SK-N-SH treated with all-trans-retinoic acid at 6 μM for 48 hours (cell line): ENCODE measurements at regions not wholly inside any gene's neighbourhood (a gene's known extent, or its start where the extent isn't known, plus 50 kb on each side); places are given as distances from the start of the nearest gene placed in this dataset.

Experiments
- ATAC-seq: fragments of 200-7000 bp; cut with Tn5 transposase; 3 replicates; pipeline ENCODE4 v1.9.1; 2020; ENCODE audit warnings: mild to moderate bottlenecking, moderate library complexity
- ARNTL ChIP-seq: fragments of 450-650 bp; formaldehyde crosslinking; IDR thresholded peaks from 2 replicates; pipeline ENCODE4 v1.5.0; 2020; ENCODE audit warnings: low read depth, mild to moderate bottlenecking, moderate library complexity, borderline replicate concordance
- BACH2 ChIP-seq: fragments of 250-450 bp; sonication (Bioruptor Pico); IDR thresholded peaks from 2 replicates; pipeline ENCODE4 v1.9.0; 2021; ENCODE audit warnings: mild to moderate bottlenecking, borderline replicate concordance
- CREB5 ChIP-seq: fragments of 250-450 bp; sonication (Bioruptor Pico); IDR thresholded peaks from 2 replicates; pipeline ENCODE4 v1.5.1; 2020; ENCODE audit warnings: low read depth, mild to moderate bottlenecking, moderate library complexity
- CSDC2 ChIP-seq: fragments of 250-450 bp; sonication (Bioruptor Pico); IDR thresholded peaks from 2 replicates; pipeline ENCODE4 v1.5.0; 2020; ENCODE audit warnings: mild to moderate bottlenecking, moderate library complexity
- ESRRG ChIP-seq: fragments of 250-450 bp; sonication (Bioruptor Pico); IDR thresholded peaks from 2 replicates; pipeline ENCODE4 v1.6.1; 2021; ENCODE audit warnings: mild to moderate bottlenecking
- GLIS3 ChIP-seq: fragments of 250-450 bp; sonication (Bioruptor Pico); IDR thresholded peaks from 2 replicates; pipeline ENCODE4 v1.5.0; 2020; ENCODE audit warnings: mild to moderate bottlenecking, moderate library complexity
- ISL1 ChIP-seq: fragments of 250-450 bp; sonication (Bioruptor Pico); IDR thresholded peaks from 2 replicates; pipeline ENCODE4 v2.1.2; 2022; ENCODE audit warnings: mild to moderate bottlenecking, moderate library complexity
- PATZ1 ChIP-seq: fragments of 250-450 bp; sonication (Bioruptor Pico); IDR thresholded peaks from 2 replicates; pipeline ENCODE4 v1.8.0; 2020; ENCODE audit warnings: mild to moderate bottlenecking, moderate library complexity, borderline replicate concordance
- PPARA ChIP-seq: fragments of 250-450 bp; sonication (Bioruptor Pico); IDR thresholded peaks from 2 replicates; pipeline ENCODE4 v1.5.0; 2020; ENCODE audit warnings: mild to moderate bottlenecking, borderline replicate concordance
- RARB ChIP-seq: fragments of 250-450 bp; sonication (Bioruptor Pico); IDR thresholded peaks from 2 replicates; pipeline ENCODE4 v1.8.0; 2021; ENCODE audit warnings: mild to moderate bottlenecking, moderate library complexity
- SNAI2 ChIP-seq: fragments of 250-450 bp; sonication (Bioruptor Pico); IDR thresholded peaks from 2 replicates; pipeline ENCODE4 v1.5.0; 2020; ENCODE audit warnings: mild to moderate bottlenecking, moderate library complexity
- TCF4 ChIP-seq: fragments of 250-450 bp; sonication (Bioruptor Pico); IDR thresholded peaks from 2 replicates; pipeline ENCODE4 v1.8.0; 2021; ENCODE audit warnings: mild to moderate bottlenecking, moderate library complexity, borderline replicate concordance
- TOX ChIP-seq: fragments of 250-450 bp; sonication (Bioruptor Pico); IDR thresholded peaks from 2 replicates; pipeline ENCODE4 v1.8.0; 2021; ENCODE audit warnings: mild to moderate bottlenecking, moderate library complexity, borderline replicate concordance
- ZC3H10 ChIP-seq: fragments of 250-450 bp; sonication (Bioruptor Pico); IDR thresholded peaks from 2 replicates; pipeline ENCODE4 v1.5.1; 2021; ENCODE audit warnings: mild to moderate bottlenecking, moderate library complexity
- ZFP3 ChIP-seq: fragments of 250-450 bp; sonication (Bioruptor Pico); IDR thresholded peaks from 2 replicates; pipeline ENCODE4 v1.5.0; 2020; ENCODE audit warnings: mild to moderate bottlenecking, moderate library complexity
- ZFP30 ChIP-seq: fragments of 450-650 bp; formaldehyde crosslinking; IDR thresholded peaks from 2 replicates; pipeline ENCODE4 v1.5.0; 2022; ENCODE audit warnings: mild to moderate bottlenecking, moderate library complexity
- ZNF565 ChIP-seq: fragments of 450-650 bp; formaldehyde crosslinking; conservative IDR thresholded peaks from 2 replicates; pipeline ENCODE4 v1.5.0; 2020; ENCODE audit warnings: low read depth, mild to moderate bottlenecking, moderate library complexity
- ZNF70 ChIP-seq: fragments of 450-650 bp; formaldehyde crosslinking; IDR thresholded peaks from 2 replicates; pipeline ENCODE4 v1.5.0; 2020; ENCODE audit warnings: mild to moderate bottlenecking, moderate library complexity
- TF ChIP-seq, protein P1 (sequence below): fragments of 250-450 bp; sonication (Bioruptor Pico); IDR thresholded peaks from 2 replicates; pipeline ENCODE4 v1.8.0; 2021; ENCODE audit warnings: low read depth, mild to moderate bottlenecking, moderate library complexity, borderline replicate concordance

GRCh38 chr7:114138587-114138986, 219.8 kb upstream of the PPP1R3A start:
- TF ChIP-seq RARB (CRISPR knock-in tag): no peak
- TF ChIP-seq CSDC2 (CRISPR knock-in tag): no peak
- TF ChIP-seq CREB5 (CRISPR knock-in tag): no peak
- TF ChIP-seq ESRRG (CRISPR knock-in tag): no peak
- no peak for TF ChIP-seq PATZ1 (CRISPR knock-in tag)
- no peak for TF ChIP-seq ZFP30 (CRISPR knock-in tag)
- no peak for TF ChIP-seq ZNF565
- TF ChIP-seq BACH2: no peak
- TF ChIP-seq ZC3H10 (CRISPR knock-in tag): no peak
- no peak for TF ChIP-seq GLIS3
- TF ChIP-seq TOX: no peak
- ATAC-seq: no peak

- TF ChIP-seq CREB5 (CRISPR knock-in tag) (no peak), ARNTL (CRISPR knock-in tag) (no peak), TOX (no peak), ZNF70 (CRISPR knock-in tag) (no peak), TCF4 (CRISPR knock-in tag) (no peak), ZFP30 (CRISPR knock-in tag) (no peak), ZNF565 (no peak), PATZ1 (CRISPR knock-in tag) (no peak), BACH2 (no peak), CSDC2 (CRISPR knock-in tag) (no peak), PPARA (no peak), ZC3H10 (CRISPR knock-in tag) (no peak), GLIS3 (no peak), ISL1 (CRISPR knock-in tag) (no peak), RARB (CRISPR knock-in tag) (no peak)
- TF ChIP-seq, protein P1, sequence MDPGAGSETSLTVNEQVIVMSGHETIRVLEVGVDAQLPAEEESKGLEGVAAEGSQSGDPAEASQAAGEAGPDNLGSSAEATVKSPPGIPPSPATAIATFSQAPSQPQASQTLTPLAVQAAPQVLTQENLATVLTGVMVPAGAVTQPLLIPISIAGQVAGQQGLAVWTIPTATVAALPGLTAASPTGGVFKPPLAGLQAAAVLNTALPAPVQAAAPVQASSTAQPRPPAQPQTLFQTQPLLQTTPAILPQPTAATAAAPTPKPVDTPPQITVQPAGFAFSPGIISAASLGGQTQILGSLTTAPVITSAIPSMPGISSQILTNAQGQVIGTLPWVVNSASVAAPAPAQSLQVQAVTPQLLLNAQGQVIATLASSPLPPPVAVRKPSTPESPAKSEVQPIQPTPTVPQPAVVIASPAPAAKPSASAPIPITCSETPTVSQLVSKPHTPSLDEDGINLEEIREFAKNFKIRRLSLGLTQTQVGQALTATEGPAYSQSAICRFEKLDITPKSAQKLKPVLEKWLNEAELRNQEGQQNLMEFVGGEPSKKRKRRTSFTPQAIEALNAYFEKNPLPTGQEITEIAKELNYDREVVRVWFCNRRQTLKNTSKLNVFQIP (CRISPR knock-in tag): no peak
- no peak for ATAC-seq
Measured at GRCh38 chr7:114133717-114134116, 214.9 kb upstream of the PPP1R3A start.

- TF ChIP-seq PATZ1 (CRISPR knock-in tag) (no peak), SNAI2 (no peak), GLIS3 (no peak), ZNF565 (no peak), ZFP3 (CRISPR knock-in tag) (no peak), ESRRG (CRISPR knock-in tag) (no peak), RARB (CRISPR knock-in tag) (no peak), ARNTL (CRISPR knock-in tag) (no peak), ZFP30 (CRISPR knock-in tag) (no peak), BACH2 (no peak), TOX (no peak)
- TF ChIP-seq, protein P1 (CRISPR knock-in tag): no peak
- ATAC-seq: no peak
Measured at GRCh38 chr7:114130866-114131265, 212.1 kb upstream of the PPP1R3A start.
